Right forelimb (tissue), 1 donor: ENCODE measurements at regions not wholly inside any gene's neighbourhood (a gene's known extent, or its start where the extent isn't known, plus 50 kb on each side); places are given as distances from the start of the nearest gene placed in this dataset.
A peak's percentile ranks its signal among the peaks of the same experiment; 100 is the strongest.
"Not testable (repeated sequence)": the region's sequence is repeated elsewhere in the genome, so short reads cannot be mapped to it uniquely, and the experiment has no call there.

Experiments
- DNase-seq: peaks from one replicate; pipeline ENCODE4 v3.0.0-alpha.2; 2018

GRCh38 chr21:35274923-35275322, 225.8 kb upstream of the RUNX1 start:
- DNase-seq: no peak

GRCh38 chr21:35274090-35274489, 225.0 kb upstream of the RUNX1 start:
- DNase-seq: no peak

DNA sequence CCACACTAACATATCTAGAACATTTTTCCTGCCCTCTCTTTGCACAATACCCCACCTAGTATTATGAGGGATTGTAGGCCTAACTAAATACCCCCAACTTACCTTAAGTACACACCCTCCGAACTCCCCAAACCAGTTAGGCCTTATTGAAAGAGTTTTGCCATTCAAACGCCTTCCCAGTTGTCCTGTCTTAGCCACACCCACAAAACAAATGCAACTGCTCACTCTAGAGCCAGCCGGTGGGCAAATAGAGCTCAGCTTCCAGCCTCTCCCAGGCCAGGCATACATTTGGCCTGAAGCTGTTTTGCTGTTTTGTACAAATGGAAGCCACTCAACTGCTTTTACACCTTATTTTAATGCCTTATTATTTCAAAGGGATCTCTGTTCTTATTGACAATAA, 224.2 kb upstream of the RUNX1 start:
- no peak for DNase-seq

- DNase-seq: not testable (repeated sequence)
These were observed 222.4 kb upstream of the RUNX1 start for GRCh38 chr21:35271344-35272118.

DNA sequence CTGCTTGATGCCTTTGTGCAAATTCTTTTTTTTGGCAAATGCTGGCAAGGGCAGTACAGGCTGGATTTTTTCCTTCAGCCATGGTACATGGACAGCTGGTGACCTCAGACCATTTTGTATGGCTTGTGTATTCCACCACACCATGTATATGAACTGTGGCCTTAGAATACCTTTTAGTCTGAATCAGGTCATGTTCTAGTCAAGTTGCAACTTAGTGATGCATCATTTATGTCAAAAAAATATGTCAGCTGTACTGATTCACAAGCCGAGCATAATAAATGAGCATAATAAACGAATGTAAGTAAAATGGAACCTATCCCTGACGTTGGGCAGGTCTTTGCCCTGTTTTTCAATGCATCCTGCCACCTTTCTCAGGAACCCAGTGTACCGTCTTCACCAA, 219.7 kb upstream of the RUNX1 start:
- no peak for DNase-seq

GRCh38 chr21:35268261-35268660, 219.2 kb upstream of the RUNX1 start:
- DNase-seq: no peak

DNA sequence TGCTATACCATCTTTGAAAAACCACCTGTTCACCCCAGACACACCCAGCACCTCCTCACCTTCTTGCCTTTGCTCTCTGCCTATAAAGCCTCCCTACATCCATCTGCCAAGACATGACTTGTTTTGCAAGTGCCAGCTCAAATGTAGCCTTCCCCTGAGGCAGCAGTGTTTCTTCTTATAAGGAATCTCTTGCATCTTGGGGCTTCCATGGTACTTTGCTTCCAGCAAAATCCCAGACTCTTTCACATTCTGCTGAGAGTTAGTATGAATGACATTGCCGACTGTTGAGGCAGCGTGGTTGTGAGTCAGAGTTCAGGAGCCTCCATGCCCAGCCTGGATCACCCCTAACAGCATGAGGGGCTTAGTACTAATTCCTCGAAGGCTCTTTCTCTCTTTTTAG, 217.4 kb upstream of the RUNX1 start:
- no peak for DNase-seq

DNA sequence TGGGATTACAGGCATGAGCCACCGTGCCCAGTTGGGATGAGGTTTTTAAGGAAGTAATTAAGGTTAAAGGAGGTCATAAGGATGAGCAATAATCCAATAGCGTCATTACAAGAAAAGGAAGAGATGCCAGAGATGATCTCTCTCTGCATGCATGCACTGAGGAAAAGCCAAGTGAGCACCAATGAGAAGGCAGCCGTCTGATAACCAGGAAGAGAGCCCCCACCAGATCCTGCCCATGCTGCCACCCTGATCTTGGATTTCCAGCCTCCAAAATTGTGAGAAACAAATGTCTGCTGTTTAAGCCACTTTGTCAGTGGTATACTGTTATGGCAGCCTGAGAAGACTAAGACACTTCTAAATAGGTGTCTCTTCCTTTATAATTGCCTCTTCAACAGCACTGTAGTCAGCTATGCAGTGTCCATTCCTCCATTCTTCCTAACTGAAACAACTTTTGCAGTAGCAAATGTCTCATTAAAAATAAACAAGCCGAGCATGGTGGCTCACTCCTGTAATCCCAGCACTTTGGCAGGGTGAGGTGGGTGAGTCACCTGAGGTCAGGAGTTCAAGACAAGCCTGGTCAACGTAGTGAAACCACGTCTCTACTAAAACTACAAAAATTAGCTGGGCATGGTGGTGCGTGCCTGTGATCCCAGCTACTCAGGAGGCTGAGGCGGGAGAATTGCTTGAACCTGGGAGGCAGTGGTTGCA, 216.2 kb upstream of the RUNX1 start:
- DNase-seq: no peak

DNA sequence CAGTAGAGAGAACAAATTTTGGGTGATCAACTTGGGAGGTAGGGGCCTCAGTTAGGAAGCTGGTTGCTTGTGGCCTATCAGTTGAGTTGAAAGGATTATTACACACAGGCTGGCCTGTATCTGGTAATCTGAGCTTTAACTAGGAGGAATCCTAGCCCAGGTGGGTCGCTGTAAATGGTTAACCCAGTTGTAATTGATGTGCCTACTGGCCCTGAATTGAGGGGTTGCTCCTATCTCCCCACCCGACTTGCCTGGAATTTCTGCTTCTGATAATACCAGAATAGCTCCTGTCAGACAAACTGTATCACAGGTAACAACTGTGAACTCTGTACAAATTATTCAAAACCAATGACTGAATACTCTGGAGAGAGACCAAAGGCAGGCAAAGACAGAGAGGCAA, 210.4 kb upstream of the RUNX1 start:
- no peak for DNase-seq

GRCh38 chr21:35258521-35258920, 209.4 kb upstream of the RUNX1 start:
- no peak for DNase-seq

DNA sequence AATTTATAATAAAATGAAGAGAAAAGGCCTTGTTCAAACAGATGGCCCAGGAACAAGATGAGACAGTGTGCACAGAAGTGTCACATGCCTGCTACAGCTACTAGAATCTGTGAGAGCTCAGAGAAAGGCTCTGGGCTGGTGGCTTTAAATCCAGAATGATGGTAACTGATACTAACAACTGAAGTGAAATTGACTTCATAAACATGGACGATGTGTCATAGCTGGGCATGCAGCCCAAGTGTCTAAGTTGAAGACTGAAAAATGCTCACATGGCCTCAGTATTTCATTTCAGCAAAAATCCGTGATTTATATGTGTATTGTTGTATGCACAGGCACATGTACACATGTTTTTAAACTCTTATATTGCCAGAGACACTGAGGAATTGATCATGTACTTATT, 208.3 kb upstream of the RUNX1 start:
- peak; percentile 78 for DNase-seq

GRCh38 chr21:35256468-35256988, 207.4 kb upstream of the RUNX1 start:
- DNase-seq: peak; percentile 78

DNA sequence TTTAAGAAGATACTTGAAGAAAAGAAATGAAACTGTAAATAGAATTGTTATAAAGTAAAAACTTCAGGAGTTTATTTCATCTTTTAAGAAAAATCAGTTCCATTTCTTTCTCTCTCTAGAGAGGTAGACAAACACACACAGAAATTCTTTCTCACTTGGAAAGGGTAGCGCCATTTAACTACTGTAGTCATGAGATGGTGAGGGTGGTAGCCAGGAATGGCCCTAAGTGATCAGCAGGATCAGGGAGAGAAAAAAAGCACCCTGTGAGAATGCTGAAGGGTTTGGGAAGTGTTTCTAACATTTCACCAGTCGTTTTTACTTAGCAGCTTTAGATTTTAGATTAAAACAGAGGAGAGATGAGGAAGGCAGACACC, 205.7 kb upstream of the RUNX1 start:
- no peak for DNase-seq

GRCh38 chr21:35254006-35254764, 205.1 kb upstream of the RUNX1 start:
- DNase-seq: no peak

GRCh38 chr21:35252831-35253230, 203.7 kb upstream of the RUNX1 start:
- DNase-seq: no peak

DNA sequence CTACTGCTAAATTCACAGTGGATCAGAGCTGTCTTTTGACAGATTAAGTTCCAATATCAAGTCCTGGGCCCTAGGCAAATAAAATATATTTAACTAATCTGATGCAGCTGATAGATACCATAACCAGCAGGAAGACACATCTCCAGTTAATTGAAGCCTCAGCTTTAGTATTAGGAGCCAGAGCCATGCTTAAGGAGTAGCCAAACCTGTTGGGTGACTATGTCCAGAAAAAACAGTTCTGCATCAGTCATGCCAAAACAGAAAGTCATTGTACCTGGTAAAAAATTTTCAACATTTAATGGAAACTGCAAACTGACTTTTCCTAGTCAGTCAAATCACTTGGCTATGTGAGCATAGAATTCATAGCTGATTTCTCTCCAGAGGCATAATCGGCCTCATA, 200.5 kb upstream of the RUNX1 start:
- DNase-seq: no peak

DNA sequence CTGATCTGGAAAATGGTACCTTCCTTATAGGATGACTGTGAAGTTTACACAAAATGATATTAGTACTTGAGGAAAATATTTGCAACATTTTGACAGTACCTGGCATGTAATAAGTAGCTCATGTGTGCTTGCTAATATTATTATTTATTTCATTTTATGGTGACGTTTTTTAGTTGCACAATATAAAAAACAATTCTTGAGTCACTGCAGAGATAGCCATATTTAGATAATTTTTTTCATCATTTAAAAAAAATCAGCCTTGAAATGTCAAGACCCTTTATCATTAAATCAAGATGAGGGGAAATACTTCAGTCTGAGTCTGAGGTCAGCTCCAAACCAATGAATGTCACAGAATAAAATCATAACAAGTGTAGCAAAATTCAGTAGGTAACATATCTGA, 196.8 kb upstream of the RUNX1 start:
- no peak for DNase-seq

- DNase-seq: no peak
These were observed 195.4 kb upstream of the RUNX1 start for GRCh38 chr21:35244514-35244913.

- no peak for DNase-seq
These were observed 194.1 kb upstream of the RUNX1 start for GRCh38 chr21:35243171-35243570.

GRCh38 chr21:35239811-35240219, 190.7 kb upstream of the RUNX1 start:
- no peak for DNase-seq

DNA sequence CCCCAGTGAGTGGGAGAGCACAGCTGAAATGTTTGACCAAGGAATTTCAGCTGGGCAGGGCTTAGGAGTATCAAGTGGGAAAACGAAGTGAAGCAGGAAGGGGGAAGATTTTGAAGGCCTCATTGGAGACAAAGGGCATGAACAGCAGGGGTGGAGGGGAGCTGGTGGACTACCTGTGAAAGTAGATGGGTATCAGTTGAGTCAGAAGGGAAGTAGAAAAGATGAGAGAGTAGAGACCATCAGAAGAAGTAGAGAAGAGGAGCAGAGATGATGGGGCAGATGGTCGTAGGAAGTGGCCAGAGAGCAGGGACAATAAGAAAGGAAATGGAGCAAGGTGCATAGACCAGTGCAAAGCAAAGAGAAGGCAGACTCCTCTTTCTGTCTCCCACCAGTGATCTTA, 189.0 kb upstream of the RUNX1 start:
- no peak for DNase-seq

DNA sequence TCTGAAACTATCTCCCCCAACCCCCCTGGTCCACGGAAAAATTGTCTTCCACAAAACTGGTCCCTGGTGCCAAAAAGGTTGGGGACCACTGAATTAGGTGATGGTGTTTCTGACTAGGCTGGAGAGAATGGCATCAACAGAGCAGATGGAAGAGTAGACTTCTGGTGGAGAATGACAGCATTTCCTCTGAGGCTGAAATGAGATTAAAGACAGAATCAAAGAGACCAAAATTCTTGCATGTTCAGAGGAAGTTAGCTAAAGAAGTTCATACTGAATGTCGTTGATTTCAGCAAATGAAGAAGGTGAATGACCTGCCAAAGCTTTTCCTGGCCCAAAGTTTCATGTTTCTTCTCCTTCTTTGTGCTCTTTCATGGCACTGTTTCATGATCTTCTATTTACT, 188.2 kb upstream of the RUNX1 start:
- DNase-seq: no peak

GRCh38 chr21:35236090-35236489, 187.0 kb upstream of the RUNX1 start:
- no peak for DNase-seq

- no peak for DNase-seq
These were observed 185.6 kb upstream of the RUNX1 start for GRCh38 chr21:35234725-35235124.
